ENCODE measurements at regions not wholly inside any gene's neighbourhood (a gene's known extent, or its start where the extent isn't known, plus 50 kb on each side); places are given as distances from the start of the nearest gene placed in this dataset.
"Not testable (repeated sequence)": the region's sequence is repeated elsewhere in the genome, so short reads cannot be mapped to it uniquely, and the experiment has no call there.

- CTCF ChIA-PET, result no interaction called here
- no peak for TF ChIP-seq CTCF (conservative IDR thresholded peaks at IDR 0.05; ENCODE audit: low read depth)
- POLR2A ChIA-PET (ENCODE audit: low non-redundant PET), result no interaction called here
- no peak overlapping the region for H3K27ac ChIP-seq
- no peak for DNase-seq (ENCODE audit: low spot score)
Measured at GRCh38 chr12:33832900-33833299, 189.4 kb upstream of the ALG10 start.

- DNase-seq (ENCODE audit: low spot score), result no peak
- H3K27ac ChIP-seq, result no peak overlapping the region
- ChIA-PET POLR2A (ENCODE audit: low non-redundant PET) (no interaction called here), CTCF (interaction anchor here (0.6 kb wide), 1 partner anchor 861 kb away, joined by 3 read pairs; no protein-coding TSS in a partner anchor)
- no peak for TF ChIP-seq CTCF (conservative IDR thresholded peaks at IDR 0.05; ENCODE audit: low read depth)
Measured at GRCh38 chr12:33834672-33835071, 187.6 kb upstream of the ALG10 start.

- ChIA-PET POLR2A (ENCODE audit: low non-redundant PET) (no interaction called here), CTCF (no interaction called here)
- H3K27ac ChIP-seq, result no peak overlapping the region
- no peak for TF ChIP-seq CTCF (conservative IDR thresholded peaks at IDR 0.05; ENCODE audit: low read depth)
- DNase-seq (ENCODE audit: low spot score), result no peak
Measured at GRCh38 chr12:33876618-33877017, 145.7 kb upstream of the ALG10 start.

DNA sequence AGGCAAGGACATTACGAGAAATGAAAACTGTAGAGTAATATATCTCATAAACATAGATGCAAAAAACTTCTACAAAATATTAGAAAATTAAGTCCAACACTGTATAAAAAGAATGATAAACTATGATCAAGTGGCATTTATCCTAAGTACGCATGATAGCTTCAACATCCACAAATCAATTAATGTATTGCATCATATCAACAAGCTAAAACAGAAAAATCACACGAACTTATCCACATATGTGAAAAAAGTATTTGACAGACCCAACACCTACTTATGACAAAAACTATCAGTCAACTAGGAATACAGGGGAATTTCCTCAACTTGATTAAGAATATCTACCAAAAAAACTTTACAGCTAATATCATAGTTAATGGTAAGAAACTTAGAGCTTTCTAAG, 129.9 kb upstream of the ALG10 start:
- no peak overlapping the region for H3K27ac ChIP-seq
- CTCF ChIA-PET, result no interaction called here
- POLR2A ChIA-PET (ENCODE audit: low non-redundant PET), result no interaction called here
- no peak for DNase-seq (ENCODE audit: low spot score)
- TF ChIP-seq CTCF (conservative IDR thresholded peaks at IDR 0.05; ENCODE audit: low read depth), result no peak

DNA sequence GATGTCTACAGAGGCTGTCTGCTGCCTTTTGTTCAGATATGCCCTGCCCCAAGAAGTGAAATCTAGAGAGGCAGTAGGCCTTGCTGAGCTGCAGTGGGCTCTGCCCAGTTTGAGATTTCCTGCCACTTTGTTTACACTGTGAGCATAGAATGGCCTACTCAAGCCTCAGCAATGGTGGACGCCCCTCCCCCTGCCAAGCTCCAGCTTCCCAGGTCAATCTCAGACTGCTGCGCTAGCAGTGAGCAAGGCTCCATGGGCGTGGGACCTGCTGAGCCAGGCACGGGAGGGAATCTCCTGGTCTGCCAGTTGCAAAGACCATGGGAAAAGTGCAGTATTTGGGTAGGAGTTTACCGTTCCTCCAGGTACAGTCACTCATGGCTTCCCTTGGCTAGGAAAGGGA, 101.8 kb upstream of the ALG10 start:
- CTCF ChIA-PET; DNase-seq (ENCODE audit: low spot score); H3K27ac ChIP-seq; POLR2A ChIA-PET (ENCODE audit: low non-redundant PET): not testable (repeated sequence)

DNA sequence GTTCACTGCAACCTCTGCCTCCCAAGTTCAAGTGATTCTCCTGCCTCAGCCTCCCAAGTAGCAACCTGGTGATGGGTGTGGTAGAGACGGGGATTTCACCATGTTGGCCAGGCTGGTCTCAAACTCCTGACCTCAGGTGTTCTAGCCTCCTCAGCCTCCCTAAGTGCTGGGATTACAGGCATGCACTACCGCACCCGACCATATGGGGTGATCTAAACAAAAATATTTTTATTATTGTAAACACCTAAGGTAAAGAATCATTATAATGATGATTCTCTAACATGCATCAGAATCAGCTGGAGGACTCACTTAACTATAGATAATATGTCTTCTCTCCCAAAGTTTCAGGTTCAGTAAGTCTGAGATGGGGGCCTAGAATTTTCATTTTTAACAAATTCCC, 96.2 kb upstream of the ALG10 start:
- ChIA-PET CTCF (interaction anchor here (0.5 kb wide), 1 partner anchor 227 kb away, joined by 6 read pairs; no protein-coding TSS in a partner anchor), POLR2A (ENCODE audit: low non-redundant PET) (no interaction called here)
- no peak for DNase-seq (ENCODE audit: low spot score)
- no peak for TF ChIP-seq CTCF (conservative IDR thresholded peaks at IDR 0.05; ENCODE audit: low read depth)
- H3K27ac ChIP-seq, result no peak overlapping the region

GRCh38 chr12:33937669-33938068, 84.6 kb upstream of the ALG10 start:
- H3K27ac ChIP-seq; DNase-seq (ENCODE audit: low spot score); CTCF ChIA-PET; POLR2A ChIA-PET (ENCODE audit: low non-redundant PET): not testable (repeated sequence)

DNA sequence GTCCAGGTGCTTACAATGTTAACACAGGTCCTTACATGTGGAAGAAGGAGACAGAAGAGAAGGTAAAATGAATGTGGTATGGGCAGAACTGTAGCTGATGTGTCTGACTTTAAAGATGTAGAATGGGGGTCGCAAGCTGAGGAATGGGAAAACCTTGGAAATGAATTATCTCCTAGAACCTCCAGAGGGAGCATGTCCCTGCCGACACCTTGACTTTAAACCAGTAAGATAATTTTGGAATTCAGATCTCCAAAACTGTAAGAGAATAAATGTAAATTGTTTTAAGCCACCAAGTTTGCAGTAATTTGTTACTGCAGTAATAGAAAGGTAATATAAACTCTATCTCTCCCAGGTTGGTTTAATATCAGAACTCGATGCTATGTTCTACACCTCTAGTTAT, 80.1 kb upstream of the ALG10 start:
- ChIA-PET POLR2A (ENCODE audit: low non-redundant PET) (no interaction called here), CTCF (no interaction called here)
- no peak overlapping the region for H3K27ac ChIP-seq
- no peak for DNase-seq (ENCODE audit: low spot score)
- no peak for TF ChIP-seq CTCF (conservative IDR thresholded peaks at IDR 0.05; ENCODE audit: low read depth)
